ENCODE measurements at regions not wholly inside any gene's neighbourhood (a gene's known extent, or its start where the extent isn't known, plus 50 kb on each side); places are given as distances from the start of the nearest gene placed in this dataset.
"Not testable (repeated sequence)": the region's sequence is repeated elsewhere in the genome, so short reads cannot be mapped to it uniquely, and the experiment has no call there.

- DNase-seq; in situ Hi-C loops (cut with HindIII; ENCODE audit: low pct_ligation_motif_present, low pct_unique_long_range_greater_than_20kb, low sequenced_read_pairs): not testable (repeated sequence)
These were observed 224.3 kb upstream of the ID4 start for GRCh38 chr6:19612672-19613466.

- in situ Hi-C loops (cut with HindIII; ENCODE audit: low pct_ligation_motif_present, low pct_unique_long_range_greater_than_20kb, low sequenced_read_pairs): no loop called here
- no peak for DNase-seq
These were observed 223.5 kb upstream of the ID4 start for GRCh38 chr6:19613678-19614077.

GRCh38 chr6:19616022-19616421, 221.1 kb upstream of the ID4 start:
- no peak for DNase-seq
- in situ Hi-C loops (cut with HindIII; ENCODE audit: low pct_ligation_motif_present, low pct_unique_long_range_greater_than_20kb, low sequenced_read_pairs): no loop called here

GRCh38 chr6:19632230-19632629, 204.9 kb upstream of the ID4 start:
- no peak for DNase-seq
- in situ Hi-C loops (cut with HindIII; ENCODE audit: low pct_ligation_motif_present, low pct_unique_long_range_greater_than_20kb, low sequenced_read_pairs): no loop called here

- in situ Hi-C loops (cut with HindIII; ENCODE audit: low pct_ligation_motif_present, low pct_unique_long_range_greater_than_20kb, low sequenced_read_pairs): no loop called here
- no peak for DNase-seq
These were observed 204.4 kb upstream of the ID4 start for GRCh38 chr6:19632786-19633185.

GRCh38 chr6:19635728-19636127, 201.4 kb upstream of the ID4 start:
- in situ Hi-C loops (cut with HindIII; ENCODE audit: low pct_ligation_motif_present, low pct_unique_long_range_greater_than_20kb, low sequenced_read_pairs): no loop called here
- DNase-seq: no peak

GRCh38 chr6:19637010-19637409, 200.2 kb upstream of the ID4 start:
- no peak for DNase-seq
- in situ Hi-C loops (cut with HindIII; ENCODE audit: low pct_ligation_motif_present, low pct_unique_long_range_greater_than_20kb, low sequenced_read_pairs): no loop called here

- no peak for DNase-seq
- in situ Hi-C loops (cut with HindIII; ENCODE audit: low pct_ligation_motif_present, low pct_unique_long_range_greater_than_20kb, low sequenced_read_pairs): no loop called here
These were observed 198.2 kb upstream of the ID4 start for GRCh38 chr6:19638931-19639330.

- no peak for DNase-seq
- in situ Hi-C loops (cut with HindIII; ENCODE audit: low pct_ligation_motif_present, low pct_unique_long_range_greater_than_20kb, low sequenced_read_pairs): no loop called here
These were observed 193.9 kb upstream of the ID4 start for GRCh38 chr6:19643287-19643686.

- DNase-seq: no peak
- in situ Hi-C loops (cut with HindIII; ENCODE audit: low pct_ligation_motif_present, low pct_unique_long_range_greater_than_20kb, low sequenced_read_pairs): no loop called here
These were observed 193.5 kb upstream of the ID4 start for GRCh38 chr6:19643713-19644112.

GRCh38 chr6:19655744-19656143, 181.4 kb upstream of the ID4 start:
- no peak for DNase-seq
- in situ Hi-C loops (cut with HindIII; ENCODE audit: low pct_ligation_motif_present, low pct_unique_long_range_greater_than_20kb, low sequenced_read_pairs): no loop called here

GRCh38 chr6:19660123-19660910, 176.9 kb upstream of the ID4 start:
- in situ Hi-C loops (cut with HindIII; ENCODE audit: low pct_ligation_motif_present, low pct_unique_long_range_greater_than_20kb, low sequenced_read_pairs): no loop called here
- no peak for DNase-seq

GRCh38 chr6:19662911-19663310, 174.3 kb upstream of the ID4 start:
- no peak for DNase-seq
- in situ Hi-C loops (cut with HindIII; ENCODE audit: low pct_ligation_motif_present, low pct_unique_long_range_greater_than_20kb, low sequenced_read_pairs): no loop called here

- in situ Hi-C loops (cut with HindIII; ENCODE audit: low pct_ligation_motif_present, low pct_unique_long_range_greater_than_20kb, low sequenced_read_pairs): no loop called here
- DNase-seq: no peak
These were observed 173.7 kb upstream of the ID4 start for GRCh38 chr6:19663479-19663878.

- in situ Hi-C loops (cut with HindIII; ENCODE audit: low pct_ligation_motif_present, low pct_unique_long_range_greater_than_20kb, low sequenced_read_pairs): no loop called here
- no peak for DNase-seq
These were observed 173.1 kb upstream of the ID4 start for GRCh38 chr6:19664050-19664449.

- in situ Hi-C loops (cut with HindIII; ENCODE audit: low pct_ligation_motif_present, low pct_unique_long_range_greater_than_20kb, low sequenced_read_pairs): no loop called here
- DNase-seq: no peak
These were observed 172.1 kb upstream of the ID4 start for GRCh38 chr6:19664878-19665612.

- DNase-seq: no peak
- in situ Hi-C loops (cut with HindIII; ENCODE audit: low pct_ligation_motif_present, low pct_unique_long_range_greater_than_20kb, low sequenced_read_pairs): no loop called here
These were observed 171.6 kb upstream of the ID4 start for GRCh38 chr6:19665613-19665909.

- in situ Hi-C loops (cut with HindIII; ENCODE audit: low pct_ligation_motif_present, low pct_unique_long_range_greater_than_20kb, low sequenced_read_pairs): no loop called here
- DNase-seq: no peak
These were observed 168.5 kb upstream of the ID4 start for GRCh38 chr6:19668710-19669109.

GRCh38 chr6:19669206-19669605, 168.0 kb upstream of the ID4 start:
- no peak for DNase-seq
- in situ Hi-C loops (cut with HindIII; ENCODE audit: low pct_ligation_motif_present, low pct_unique_long_range_greater_than_20kb, low sequenced_read_pairs): no loop called here
